H1 (cell line): ENCODE measurements at regions not wholly inside any gene's neighbourhood (a gene's known extent, or its start where the extent isn't known, plus 50 kb on each side); places are given as distances from the start of the nearest gene placed in this dataset.

Experiments used
- JUN ChIP-seq: IDR thresholded peaks from 2 replicates; pipeline ENCODE4 v1.6.1; 2011; ENCODE audit warnings: low read depth, mild to moderate bottlenecking, improper control_type of control experiment, low read length
- NRF1 ChIP-seq: IDR thresholded peaks from 2 replicates; pipeline ENCODE4 v1.6.1; 2011; ENCODE audit warnings: mild to moderate bottlenecking, low read depth, low read length, improper control_type of control experiment
- SP2 ChIP-seq: IDR thresholded peaks from 2 replicates; pipeline ENCODE4 v1.6.1; 2012; ENCODE audit warnings: mild to moderate bottlenecking, low read length, inconsistent platforms
- SP4 ChIP-seq: IDR thresholded peaks from 2 replicates; pipeline ENCODE4 v1.6.1; 2012; ENCODE audit warnings: low read length, inconsistent platforms
- ZNF274 ChIP-seq: IDR thresholded peaks from 2 replicates; pipeline ENCODE4 v1.7.0; 2012; ENCODE audit warnings: low read length, borderline replicate concordance; ENCODE audit errors: extremely low read depth
- TF ChIP-seq, protein P1 (sequence below): IDR thresholded peaks from 2 replicates; pipeline ENCODE4 v1.6.1; 2011; ENCODE audit warnings: low read length, improper control_type of control experiment

DNA sequence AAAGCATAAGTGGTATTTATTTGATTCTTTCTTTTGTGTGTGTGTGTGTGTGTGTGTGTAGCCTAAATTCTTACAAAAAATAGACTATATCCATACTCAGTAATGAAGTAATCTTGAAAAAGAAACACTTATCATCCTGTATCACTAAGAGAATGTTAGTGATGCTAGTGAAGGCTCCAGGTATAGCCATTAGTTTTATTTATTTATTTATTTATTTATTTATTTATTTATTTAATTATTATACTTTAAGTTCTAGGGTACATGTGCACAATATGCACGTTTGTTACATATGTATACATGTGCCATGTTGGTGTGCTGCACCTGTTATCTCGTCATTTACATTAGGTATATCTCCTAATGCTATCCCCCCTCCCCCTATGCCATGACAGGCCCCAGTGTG lies 436.0 kb downstream of the HTR7 start (continued):
- TF ChIP-seq ZNF274 (no peak), SP4 (no peak), SP2 (no peak), NRF1 (no peak), JUN (no peak)
- TF ChIP-seq, protein P1, sequence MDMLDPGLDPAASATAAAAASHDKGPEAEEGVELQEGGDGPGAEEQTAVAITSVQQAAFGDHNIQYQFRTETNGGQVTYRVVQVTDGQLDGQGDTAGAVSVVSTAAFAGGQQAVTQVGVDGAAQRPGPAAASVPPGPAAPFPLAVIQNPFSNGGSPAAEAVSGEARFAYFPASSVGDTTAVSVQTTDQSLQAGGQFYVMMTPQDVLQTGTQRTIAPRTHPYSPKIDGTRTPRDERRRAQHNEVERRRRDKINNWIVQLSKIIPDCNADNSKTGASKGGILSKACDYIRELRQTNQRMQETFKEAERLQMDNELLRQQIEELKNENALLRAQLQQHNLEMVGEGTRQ = no peak
